Stimulated activated CD8-positive, alpha-beta memory T cell treated with anti-CD3 and anti-CD28 coated beads, Interleukin-12 subunit alpha, Interleukin-12 subunit beta, amount 100 ng/mL, for 4 hours (primary cell): ENCODE measurements at regions not wholly inside any gene's neighbourhood (a gene's known extent, or its start where the extent isn't known, plus 50 kb on each side); places are given as distances from the start of the nearest gene placed in this dataset.
"Not testable (repeated sequence)": the region's sequence is repeated elsewhere in the genome, so short reads cannot be mapped to it uniquely, and the experiment has no call there.

ENCODE experiments used
- DNase-seq: peaks from one replicate; pipeline ENCODE4 v3.0.0-alpha.2; 2020; ENCODE audit warnings: low read depth

DNA sequence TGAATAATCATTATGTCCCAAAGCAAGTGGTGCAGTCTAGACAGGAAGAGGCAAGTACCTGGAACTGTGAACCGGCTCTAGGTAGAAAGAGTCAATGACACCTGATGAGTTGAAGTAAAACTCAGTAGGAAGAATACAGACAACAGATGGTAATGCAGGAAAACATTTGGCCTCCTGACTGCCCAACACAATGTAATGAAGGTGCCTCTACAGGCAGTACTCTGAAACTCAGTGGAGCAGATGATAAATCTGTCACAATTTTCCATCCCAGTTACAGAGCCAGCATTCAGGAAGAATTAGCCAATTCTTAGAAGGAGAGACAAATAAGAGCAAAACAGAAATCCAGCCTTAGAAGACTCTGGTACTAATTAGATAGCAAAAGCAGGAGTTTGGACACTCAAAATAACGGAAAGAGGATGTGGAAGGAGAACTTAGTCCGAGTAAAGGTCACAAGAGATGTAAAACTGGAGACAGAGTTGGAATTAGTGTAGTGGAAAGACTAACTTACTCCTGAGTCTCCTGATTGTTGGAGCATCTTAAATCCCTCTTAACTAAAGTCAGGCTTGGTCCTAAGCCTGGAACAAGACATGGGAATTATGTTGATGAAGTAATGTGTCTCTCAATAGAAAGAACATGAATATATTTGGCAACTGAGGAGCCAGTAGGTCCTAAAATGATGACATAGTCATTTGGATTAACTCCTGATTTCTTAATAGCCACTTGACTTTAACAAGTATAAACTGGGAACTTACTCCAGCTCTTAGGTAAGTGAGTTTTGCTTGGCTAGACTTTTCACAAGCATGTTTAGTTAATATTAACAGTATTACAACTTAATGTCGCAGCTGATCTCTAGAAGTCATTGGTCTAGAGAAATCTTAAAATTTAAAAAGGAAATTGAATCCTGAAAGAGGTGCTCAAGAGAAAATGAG lies 457.3 kb upstream of the MIR17HG start:
- no peak for DNase-seq

- DNase-seq, result no peak
Observed at GRCh38 chr13:90891329-90891728, 456.2 kb upstream of the MIR17HG start.

- not testable (repeated sequence) for DNase-seq
Observed at GRCh38 chr13:90893199-90893598, 454.3 kb upstream of the MIR17HG start.

DNA sequence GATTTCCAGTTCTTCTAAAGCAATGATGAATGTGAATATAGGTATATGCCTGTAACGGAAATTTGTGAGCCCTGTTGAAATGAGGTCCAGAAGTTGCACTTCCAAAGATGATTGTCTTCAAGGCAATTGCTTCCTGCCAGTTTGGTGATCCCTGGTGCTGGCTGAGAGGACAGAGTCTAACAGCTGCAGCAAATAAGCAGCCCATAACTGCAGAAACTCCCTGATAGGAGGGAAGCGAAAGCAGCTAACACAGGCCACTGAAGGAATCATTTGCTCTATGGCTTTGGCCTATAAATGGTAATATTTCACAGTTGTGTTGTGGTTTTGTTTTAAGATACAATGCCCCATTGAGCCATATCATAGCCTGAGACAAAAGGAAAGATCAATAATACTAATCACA lies 451.5 kb upstream of the MIR17HG start:
- no peak for DNase-seq

GRCh38 chr13:90898811-90899210 lies 448.7 kb upstream of the MIR17HG start:
- no peak for DNase-seq

DNA sequence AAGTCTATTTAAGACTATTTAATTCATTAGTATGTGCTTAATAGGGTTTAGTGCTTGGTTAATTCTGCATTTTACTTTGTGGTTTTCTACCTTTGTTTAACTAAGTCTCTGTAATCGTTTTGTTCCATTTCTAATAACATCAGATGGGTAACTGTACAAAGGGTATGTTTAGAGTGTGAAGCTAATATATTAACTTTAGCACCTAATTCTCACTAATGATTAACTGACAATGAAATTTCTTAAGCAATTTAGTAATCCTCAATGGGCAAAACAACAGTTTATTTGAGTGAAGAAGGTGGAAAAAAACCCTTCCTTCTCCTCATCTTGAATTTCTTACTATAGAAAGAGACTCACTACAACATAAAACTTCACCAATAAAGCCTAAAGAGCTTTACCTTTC lies 448.1 kb upstream of the MIR17HG start:
- no peak for DNase-seq

GRCh38 chr13:90902255-90902654 lies 445.2 kb upstream of the MIR17HG start:
- DNase-seq, result no peak

- DNase-seq, result no peak
Observed at GRCh38 chr13:90906554-90906953, 440.9 kb upstream of the MIR17HG start.

- DNase-seq, result no peak
Observed at GRCh38 chr13:90908792-90909191, 438.7 kb upstream of the MIR17HG start.

- DNase-seq, result no peak
Observed at GRCh38 chr13:90910018-90910639, 437.4 kb upstream of the MIR17HG start.

GRCh38 chr13:90912247-90912646 lies 435.2 kb upstream of the MIR17HG start:
- no peak for DNase-seq

DNA sequence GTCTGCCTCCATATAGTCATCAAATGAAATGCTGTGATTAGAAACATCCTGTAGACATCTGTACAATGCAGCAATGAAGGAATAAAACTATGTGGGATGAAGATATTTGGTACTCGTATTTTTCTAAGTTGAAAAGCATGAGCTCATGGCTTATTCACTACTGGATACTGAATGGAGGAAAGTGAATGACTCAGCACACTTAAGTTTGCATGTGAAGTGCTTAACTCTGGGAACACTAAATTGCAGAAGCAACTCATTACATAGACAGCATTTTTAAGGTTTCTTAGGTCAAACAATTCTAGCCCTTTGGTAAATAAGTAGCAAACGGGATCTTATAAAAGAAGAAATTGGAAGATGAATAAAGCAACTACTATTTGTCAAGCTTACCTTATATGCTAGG lies 429.0 kb upstream of the MIR17HG start:
- DNase-seq, result no peak

DNA sequence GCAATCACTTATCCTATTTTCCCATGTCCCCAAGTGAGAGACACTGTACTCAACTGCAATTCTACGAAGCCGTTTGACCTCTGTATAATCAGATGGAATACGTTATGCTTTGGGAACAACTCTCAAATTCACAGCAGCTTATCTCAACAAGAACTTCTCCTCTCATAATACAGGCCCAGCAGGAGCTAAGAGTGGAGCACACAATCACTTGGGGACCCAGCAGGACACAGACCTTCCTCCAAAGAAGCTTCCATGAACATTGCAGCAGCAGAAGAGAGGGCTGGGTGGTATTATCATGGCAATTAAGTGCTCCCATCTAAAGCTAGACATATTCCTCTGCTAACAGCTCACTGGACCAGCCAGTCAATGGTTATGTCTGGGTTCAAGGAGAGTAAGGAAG lies 428.3 kb upstream of the MIR17HG start:
- no peak for DNase-seq

DNA sequence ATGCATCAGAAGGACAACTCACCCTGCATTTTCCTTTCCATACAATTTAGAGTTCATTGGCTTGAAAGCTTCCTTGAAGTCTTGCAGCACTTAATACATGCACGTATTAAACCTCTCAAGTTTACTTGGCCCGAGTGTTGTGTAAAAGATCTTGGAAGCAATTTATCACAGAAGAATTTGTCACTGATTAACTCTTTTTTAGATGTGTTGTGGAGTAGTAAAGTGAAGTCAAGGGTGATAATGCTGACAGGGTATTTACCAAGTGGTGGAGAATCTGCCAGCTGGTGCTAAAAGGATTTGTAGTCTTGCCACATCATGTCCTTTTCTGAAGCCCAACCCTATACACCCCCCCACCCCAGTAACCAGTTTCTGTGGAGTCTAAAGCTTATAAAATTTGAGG lies 421.0 kb upstream of the MIR17HG start:
- DNase-seq, result no peak

DNA sequence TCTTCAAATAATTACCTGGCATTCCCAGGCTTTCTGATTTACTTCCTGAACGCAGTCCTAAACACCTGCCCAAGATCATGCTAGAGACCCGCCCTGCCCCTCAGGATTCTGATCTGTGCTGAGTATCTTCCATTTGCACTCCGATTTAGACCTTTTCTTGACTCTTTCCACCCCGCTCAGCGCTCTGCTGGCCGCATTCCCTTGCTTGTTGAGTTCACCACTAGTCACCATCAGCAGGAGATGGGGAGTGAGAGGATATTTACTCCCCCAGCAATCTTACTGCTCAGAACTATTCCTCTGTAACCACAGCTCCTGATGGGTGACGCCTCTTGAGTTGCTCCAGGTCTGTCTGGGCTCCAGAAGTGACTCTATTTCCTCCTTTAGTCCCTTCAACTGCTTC lies 419.4 kb upstream of the MIR17HG start:
- DNase-seq, result no peak

GRCh38 chr13:90933097-90933826 lies 414.2 kb upstream of the MIR17HG start:
- DNase-seq, result no peak

DNA sequence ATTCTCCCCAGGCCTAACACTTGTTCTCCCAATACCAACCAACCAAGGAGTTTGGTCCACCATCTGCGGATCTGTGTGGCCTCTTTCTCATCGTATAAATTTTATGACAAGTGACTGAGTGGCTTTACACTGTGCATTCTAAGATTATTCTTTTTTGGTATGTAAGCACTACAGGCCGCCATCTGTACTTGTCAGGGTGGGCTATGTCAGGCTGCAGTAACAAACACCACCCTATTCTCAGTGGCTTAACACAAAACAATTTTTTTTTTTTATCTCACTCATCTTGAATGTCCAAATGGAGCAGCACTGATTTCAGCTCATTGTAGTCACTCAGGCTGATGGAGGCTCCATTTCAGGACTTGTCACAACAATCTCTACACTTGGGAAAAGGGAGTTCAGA lies 412.7 kb upstream of the MIR17HG start:
- DNase-seq, result no peak

DNA sequence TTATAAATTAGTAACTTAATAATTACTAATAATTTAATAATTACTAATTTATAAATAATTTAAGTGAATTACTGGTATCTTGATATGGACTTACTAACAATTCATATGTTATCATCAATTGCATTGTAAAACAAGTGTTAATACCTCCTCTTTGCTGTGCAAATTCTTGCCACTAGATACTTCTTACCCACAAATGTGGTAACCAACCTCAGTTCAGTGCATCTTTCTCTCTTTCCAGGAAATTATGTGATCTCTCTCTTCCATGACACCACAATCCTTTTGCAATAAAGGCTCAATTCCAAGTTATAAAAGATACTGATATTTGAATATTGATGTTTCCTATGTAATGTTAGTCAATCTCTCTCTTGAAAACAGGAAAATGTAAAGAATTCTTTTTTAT lies 408.6 kb upstream of the MIR17HG start:
- DNase-seq, result no peak

- no peak for DNase-seq
Observed at GRCh38 chr13:90943946-90944345, 403.5 kb upstream of the MIR17HG start.

- DNase-seq, result not testable (repeated sequence)
Observed at GRCh38 chr13:90945146-90945545, 402.3 kb upstream of the MIR17HG start.

DNA sequence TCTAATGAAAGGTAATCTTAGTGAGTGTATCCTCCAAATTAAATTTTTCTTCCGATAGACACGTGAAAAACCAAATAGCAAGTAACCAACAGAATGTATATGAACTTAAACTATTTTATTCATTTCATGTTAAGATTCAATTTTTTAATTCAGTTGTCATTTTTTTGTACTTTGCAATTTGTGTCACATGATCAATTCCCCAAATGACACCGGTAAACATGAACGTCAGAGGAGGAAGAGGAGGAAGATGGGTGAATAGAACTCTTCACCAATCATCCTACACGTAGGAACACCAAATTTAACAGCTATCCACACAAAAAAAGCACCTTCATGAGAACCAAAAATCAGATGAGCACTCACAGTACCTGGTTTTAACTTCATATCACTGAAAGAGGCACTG lies 401.4 kb upstream of the MIR17HG start:
- DNase-seq, result not testable (repeated sequence)

DNA sequence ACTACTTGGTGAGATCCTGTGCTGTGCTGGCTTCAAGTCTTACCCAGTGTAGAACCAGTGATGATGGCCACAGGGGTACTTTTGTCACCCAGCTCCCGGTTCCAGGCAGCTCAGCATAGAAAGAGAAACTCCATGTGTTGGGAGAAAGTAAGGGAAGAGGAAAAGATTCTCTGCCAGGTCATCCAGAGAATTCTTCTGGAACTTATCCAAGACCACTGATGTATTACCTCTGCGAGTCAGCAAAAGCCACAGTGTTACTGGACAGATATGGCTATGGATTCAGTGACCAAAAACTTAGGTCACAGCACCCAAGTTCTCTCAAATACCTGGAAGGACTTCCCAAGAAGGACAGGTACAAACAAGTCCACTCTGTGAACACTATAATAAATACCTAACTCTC lies 399.5 kb upstream of the MIR17HG start:
- no peak for DNase-seq

DNA sequence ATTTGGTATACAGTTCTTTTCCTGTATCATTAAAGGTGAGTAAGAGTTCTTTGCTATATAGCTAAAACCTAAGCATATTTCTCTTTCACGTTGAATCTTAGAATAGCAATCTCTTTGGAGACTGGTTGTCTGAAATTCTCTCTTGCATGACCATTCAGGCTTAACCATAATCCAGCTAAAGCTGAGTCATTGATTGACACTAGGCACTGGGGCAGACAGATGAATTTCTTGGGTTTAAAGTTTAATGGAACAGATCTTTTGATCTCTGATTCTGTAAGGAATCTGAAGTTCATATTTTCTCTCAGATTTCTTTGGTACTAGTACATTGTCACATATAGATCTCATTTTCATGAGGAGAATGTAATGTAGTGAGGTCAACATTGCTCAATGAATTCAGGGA lies 397.3 kb upstream of the MIR17HG start:
- DNase-seq, result no peak
